Psoas muscle (tissue), 7 donors: ENCODE measurements at regions not wholly inside any gene's neighbourhood (a gene's known extent, or its start where the extent isn't known, plus 50 kb on each side); places are given as distances from the start of the nearest gene placed in this dataset.

Experiments
- ATAC-seq, 4 donors: fragments of 200-7000 bp; cut with Tn5 transposase; one replicate each; pipeline ENCODE4 v1.9.1; 2020; ENCODE audit warnings: moderate library complexity in 3 of 4, mild to moderate bottlenecking in 2 of 4
- DNase-seq, 2 donors: peaks; one replicate each; pipeline ENCODE4 v3.0.0-alpha.2; 2020
- H3K27ac ChIP-seq: fragments of 200-600 bp; one replicate; pipeline ENCODE4 v1.8.0; 2022
- H3K27me3 ChIP-seq, 3 donors: fragments of 200-600 bp in 1 of 3; one replicate each; pipeline versions ENCODE4 v1.6.1 to v1.8.0; 2013 to 2022; ENCODE audit warnings: low read length in 2 of 3, mild to moderate bottlenecking in 2 of 3, moderate library complexity in 1 of 3; ENCODE audit not compliant: insufficient read depth in 3 of 3
- H3K36me3 ChIP-seq, 2 donors: fragments of 200-600 bp in 1 of 2; one replicate each; pipeline versions ENCODE4 v1.6.1 to v1.8.0; 2013 to 2022; ENCODE audit warnings: low read depth in 1 of 2, mild to moderate bottlenecking in 1 of 2, moderate library complexity in 1 of 2; ENCODE audit not compliant: insufficient read depth in 1 of 2
- H3K4me1 ChIP-seq: fragments of 200-600 bp; one replicate; pipeline ENCODE4 v1.8.0; 2022
- H3K4me3 ChIP-seq: fragments of 200-600 bp; one replicate; pipeline ENCODE4 v1.8.0; 2022; ENCODE audit warnings: mild to moderate bottlenecking
- H3K9me3 ChIP-seq: fragments of 200-600 bp; one replicate; pipeline ENCODE4 v1.8.0; 2022
- WGBS, 3 donors: extraction: QIAGEN DNeasy Blood & Tissue Kit; methylation state at CpG; one replicate each; pipeline versions ENCODE4 v1.1.6 to v1.1.7; 2013; 5-methylcytosine and 5-hydroxymethylcytosine counted together
- intact Hi-C, 2 donors: fragments of 100-400 bp; cut with DNase I; formaldehyde crosslinking; loops; one replicate each; pipeline versions ENCODE4 v1.11.0 to v1.14.2; 2022
- TF ChIP-seq, protein P1 (sequence below): fragments of 200-600 bp; IDR thresholded peaks from one replicate; pipeline ENCODE4 v1.8.0; 2022; ENCODE audit warnings: antibody characterized with exemption
- donor health status: healthy with polysubstance abuse.
- donor health status: DM: no; HTN: no; CAD: no; lungs with moderate emphysema.
- donor health status: Bipolar disorder and iron deficiency.
- donor health status: healthy.
- donor health status: DM: yes; HTN: yes; CAD: no.
- donor health status: DM: no; HTN: no; CAD: no.
- donor health status: DM: yes; HTN: yes; CAD: no.

- intact Hi-C loops = no loop called here
- no peaks in the 10 kb centered on the region for H3K9me3 ChIP-seq
- no peak overlapping the region for H3K4me3 ChIP-seq
- TF ChIP-seq, protein P1, sequence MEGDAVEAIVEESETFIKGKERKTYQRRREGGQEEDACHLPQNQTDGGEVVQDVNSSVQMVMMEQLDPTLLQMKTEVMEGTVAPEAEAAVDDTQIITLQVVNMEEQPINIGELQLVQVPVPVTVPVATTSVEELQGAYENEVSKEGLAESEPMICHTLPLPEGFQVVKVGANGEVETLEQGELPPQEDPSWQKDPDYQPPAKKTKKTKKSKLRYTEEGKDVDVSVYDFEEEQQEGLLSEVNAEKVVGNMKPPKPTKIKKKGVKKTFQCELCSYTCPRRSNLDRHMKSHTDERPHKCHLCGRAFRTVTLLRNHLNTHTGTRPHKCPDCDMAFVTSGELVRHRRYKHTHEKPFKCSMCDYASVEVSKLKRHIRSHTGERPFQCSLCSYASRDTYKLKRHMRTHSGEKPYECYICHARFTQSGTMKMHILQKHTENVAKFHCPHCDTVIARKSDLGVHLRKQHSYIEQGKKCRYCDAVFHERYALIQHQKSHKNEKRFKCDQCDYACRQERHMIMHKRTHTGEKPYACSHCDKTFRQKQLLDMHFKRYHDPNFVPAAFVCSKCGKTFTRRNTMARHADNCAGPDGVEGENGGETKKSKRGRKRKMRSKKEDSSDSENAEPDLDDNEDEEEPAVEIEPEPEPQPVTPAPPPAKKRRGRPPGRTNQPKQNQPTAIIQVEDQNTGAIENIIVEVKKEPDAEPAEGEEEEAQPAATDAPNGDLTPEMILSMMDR = no peak
- H3K4me1 ChIP-seq = no peaks in the 10 kb centered on the region
- no peaks in the 10 kb centered on the region for H3K27me3 ChIP-seq
- no peak for ATAC-seq
- WGBS, 3 donors = 71 to 79% (median 78%) methylated on average over 7 of the region's 7 CpGs
- no peaks in the 10 kb centered on the region for H3K36me3 ChIP-seq
- no peak for DNase-seq
- no peak overlapping the region for H3K27ac ChIP-seq
Observed at GRCh38 chr18:66167829-66168684, 417.2 kb downstream of the CDH7 start.

- H3K27me3 ChIP-seq = no peaks in the 10 kb centered on the region
- H3K9me3 ChIP-seq = no peaks in the 10 kb centered on the region
- DNase-seq (no peak), ATAC-seq (no peak)
- H3K4me3 ChIP-seq = no peak overlapping the region
- intact Hi-C loops = no loop called here
- H3K4me1 ChIP-seq = no peaks in the 10 kb centered on the region
- TF ChIP-seq, protein P1 = no peak
- no peak overlapping the region for H3K27ac ChIP-seq
- H3K36me3 ChIP-seq = no peaks in the 10 kb centered on the region
- WGBS, 3 donors = 76 to 82% (median 78%) methylated on average over 3 of the region's 3 CpGs
Observed at GRCh38 chr18:66160007-66160406, 409.2 kb downstream of the CDH7 start.

DNA sequence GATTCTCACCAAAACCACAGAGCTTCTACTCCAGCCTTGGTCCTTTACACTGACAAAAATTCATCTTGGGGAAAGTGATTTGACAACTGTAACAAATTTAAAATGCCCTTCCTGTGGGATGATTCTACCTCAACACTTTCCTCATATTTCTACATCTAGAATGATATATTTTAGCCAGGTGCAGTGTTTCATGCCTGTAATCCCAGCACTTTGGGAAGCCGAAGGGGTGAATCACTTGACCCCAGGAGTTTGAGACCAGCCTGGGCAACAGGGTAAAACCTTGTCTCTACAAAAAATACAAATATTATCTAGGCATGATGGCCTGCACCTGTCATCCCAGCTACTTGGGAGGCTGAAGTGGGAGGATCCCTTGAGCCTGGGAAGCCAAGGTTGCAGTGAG lies 408.6 kb downstream of the CDH7 start:
- no peak for DNase-seq

DNA sequence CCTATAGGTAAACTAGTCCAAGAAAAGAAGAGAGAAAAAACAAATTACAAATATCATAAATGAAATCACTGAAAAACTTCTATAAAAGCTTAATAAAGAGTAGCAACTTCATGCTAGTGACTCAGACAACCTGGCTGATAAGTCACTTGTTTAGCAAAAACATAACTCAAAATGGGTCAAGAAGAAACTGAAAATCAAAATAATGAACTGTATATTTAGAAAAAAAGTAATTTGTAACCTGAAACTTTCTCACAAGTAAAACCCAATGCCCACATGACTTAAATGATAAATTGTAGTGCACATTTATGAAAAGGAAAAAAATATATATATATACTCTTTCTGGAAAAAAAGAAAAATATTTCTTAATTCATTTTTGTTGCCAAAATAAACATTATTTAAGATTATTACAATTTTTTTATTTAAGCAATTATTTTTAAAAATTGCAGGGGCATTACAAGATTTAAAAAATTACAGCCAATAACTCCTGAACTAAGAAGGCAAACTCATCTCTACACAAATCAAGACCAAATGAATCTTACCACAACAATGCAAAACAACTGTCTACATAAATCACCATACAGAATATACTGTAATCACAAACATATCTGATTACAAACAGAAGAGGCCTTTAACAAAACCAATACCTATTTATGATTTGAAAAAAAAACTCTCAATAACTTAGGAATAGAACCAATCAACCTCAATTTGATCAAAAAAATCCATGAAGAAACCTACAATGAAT lies 406.3 kb downstream of the CDH7 start:
- Histone ChIP-seq H3K27me3 (no peaks in the 10 kb centered on the region), H3K4me3 (no peak overlapping the region), H3K9me3 (no peaks in the 10 kb centered on the region), H3K4me1 (no peaks in the 10 kb centered on the region), H3K36me3 (no peaks in the 10 kb centered on the region), H3K27ac (no peak overlapping the region)
- ATAC-seq (no peak), DNase-seq (no peak)
- intact Hi-C loops = no loop called here
- TF ChIP-seq, protein P1 = no peak

More for the DNA sequence above, 408.6 kb downstream of the CDH7 start:
- WGBS, 3 donors = 30 to 47% (median 36%) methylated on average over 1 of the region's 1 CpG
- Histone ChIP-seq H3K9me3 (no peaks in the 10 kb centered on the region), H3K27ac (no peak overlapping the region), H3K4me1 (no peaks in the 10 kb centered on the region), H3K27me3 (no peaks in the 10 kb centered on the region), H3K4me3 (no peak overlapping the region), H3K36me3 (no peaks in the 10 kb centered on the region)
- intact Hi-C loops = no loop called here
- TF ChIP-seq, protein P1 = no peak
- ATAC-seq = no peak
